HepG2 (cell line): ENCODE measurements at regions not wholly inside any gene's neighbourhood (a gene's known extent, or its start where the extent isn't known, plus 50 kb on each side); places are given as distances from the start of the nearest gene placed in this dataset.

Source experiments
- ATAC-seq: fragments of 200-7000 bp; cut with Tn5 transposase; 3 replicates; pipeline ENCODE4 v1.9.1; 2020; ENCODE audit warnings: mild to moderate bottlenecking, moderate library complexity
- BruUV-seq: library from RNA; stranded (reverse); fragments of 400-500 nt; replicated peaks from 2 replicates; lab custom pipeline; 2021; lab: Mats Ljungman, UMichigan
- CTCF ChIA-PET: fragments of 300-600 bp; formaldehyde crosslinking; extraction: SDS; loops from one replicate; lab custom pipeline; 2021; ENCODE audit warnings: low total read pairs, inconsistent platforms, low intra/inter-chr PET ratio; lab: Yijun Ruan, JAX
- POLR2A ChIA-PET: fragments of 350-600 bp; sonication (Branson Sonifier 250); formaldehyde crosslinking; loops from one replicate; lab custom pipeline; 2020; ENCODE audit warnings: antibody characterized with exemption, inconsistent platforms; lab: Yijun Ruan, JAX
- DNase-seq: peaks from one replicate; pipeline ENCODE4 v3.0.0-alpha.2; 2015; ENCODE audit warnings: low spot score
- FAIRE-seq: peaks from 3 replicates; lab custom pipeline; 2011; peaks lifted over from hg19 to GRCh38; lab: Jason Lieb, UNC
- H2AFZ ChIP-seq: one replicate; pipeline ENCODE4 v1.6.1; 2011; ENCODE audit warnings: low read length, inconsistent platforms
- H3K27ac ChIP-seq: fragments of 300-600 bp; 3 replicates; pipeline ENCODE4 v1.8.0; 2011; ENCODE audit warnings: mixed run types, mild to moderate bottlenecking, mixed read lengths, low read length, inconsistent platforms; ENCODE audit not compliant: insufficient read depth; ENCODE audit errors: extremely low read length
- H3K27me3 ChIP-seq, 2 experiments: fragments of 200-600 bp in 1 of 2; 2 replicates in 1 of 2; 3 replicates in 1 of 2; pipeline versions ENCODE4 v1.6.0 to v1.8.0; 2011; ENCODE audit warnings: low read length in 2 of 2, mild to moderate bottlenecking in 2 of 2, moderate library complexity in 2 of 2, inconsistent platforms in 1 of 2; ENCODE audit not compliant: insufficient read depth in 2 of 2, control insufficient read depth in 1 of 2
- H3K36me3 ChIP-seq, 2 experiments: fragments of 200-600 bp in 1 of 2; replicated peaks in 1 of 2; 2 replicates in 1 of 2; 3 replicates in 1 of 2; pipeline versions ENCODE4 v1.5.1 to v1.8.0; 2011; ENCODE audit warnings: low read length in 2 of 2, inconsistent platforms in 1 of 2; ENCODE audit not compliant: insufficient read depth in 2 of 2, control insufficient read depth in 1 of 2
- H3K4me1 ChIP-seq: 2 replicates; pipeline ENCODE4 v1.5.1; 2012; ENCODE audit warnings: low read length, inconsistent platforms; ENCODE audit not compliant: insufficient read depth
- H3K4me2 ChIP-seq: 2 replicates; pipeline ENCODE4 v1.6.0; 2011; ENCODE audit warnings: low read depth, low read length, inconsistent platforms
- H3K4me3 ChIP-seq, 3 experiments: fragments of 200-600 bp in 1 of 3; sonication (generic), shearing (Covaris generic) in 1 of 3; replicated peaks in 1 of 3; 2 replicates each; pipeline ENCODE4 v1.5.1; 2011 to 2016; ENCODE audit warnings: low read length in 3 of 3, inconsistent platforms in 2 of 3, low read depth in 2 of 3, mild to moderate bottlenecking in 2 of 3, control low read depth in 1 of 3, mixed read lengths in 1 of 3; ENCODE audit not compliant: insufficient read depth in 1 of 3
- H3K79me2 ChIP-seq: one replicate; pipeline ENCODE4 v1.6.1; 2011; ENCODE audit warnings: low read length, inconsistent platforms; ENCODE audit not compliant: insufficient read depth
- H3K9ac ChIP-seq: 2 replicates; pipeline ENCODE4 v1.6.0; 2011; ENCODE audit warnings: mild to moderate bottlenecking, low read depth, low read length, inconsistent platforms; ENCODE audit not compliant: insufficient read depth
- H3K9me3 ChIP-seq: 2 replicates; pipeline ENCODE4 v1.5.1; 2012; ENCODE audit warnings: mild to moderate bottlenecking, low read length
- H4K20me1 ChIP-seq: 2 replicates; pipeline ENCODE4 v1.6.0; 2011; ENCODE audit warnings: inconsistent platforms, mild to moderate bottlenecking, low read length, moderate library complexity; ENCODE audit not compliant: insufficient read depth
- MTF1 ChIP-seq: sonication (generic); formaldehyde crosslinking; IDR thresholded peaks from 2 replicates; pipeline ENCODE4 v1.5.0; 2020; ENCODE audit warnings: missing genetic modification reagents
- SMC3 ChIP-seq: IDR thresholded peaks from 2 replicates; pipeline ENCODE4 v1.6.1; 2011; ENCODE audit warnings: low read length, improper control_type of control experiment
- STAG1 ChIP-seq: sonication (generic); formaldehyde crosslinking; IDR thresholded peaks from 2 replicates; pipeline ENCODE4 v1.4.0; 2020; ENCODE audit warnings: missing genetic modification reagents
- WGBS: methylation state at CpG from one replicate; pipeline ENCODE4 v1.1.6; 2017; ENCODE audit warnings: low lambda C conversion rate; 5-methylcytosine and 5-hydroxymethylcytosine counted together
- in situ Hi-C: cut with HindIII; loops from 2 replicates; pipeline ENCODE4 v1.10.0; 2017; ENCODE audit warnings: low pct_unique_long_range_greater_than_20kb; ENCODE audit not compliant: extremely low pct_ligation_motif_present
- intact Hi-C: fragments of 100-400 bp; cut with micrococcal nuclease; formaldehyde crosslinking; loops from one replicate; pipeline ENCODE4 v1.10.0; 2022; ENCODE audit not compliant: unreplicated experiment
- TF ChIP-seq, protein P1 (sequence below): sonication (generic); formaldehyde crosslinking; IDR thresholded peaks from 2 replicates; pipeline ENCODE4 v1.5.1; 2020; ENCODE audit warnings: mild to moderate bottlenecking, moderate library complexity, missing genetic modification reagents
- TF ChIP-seq, protein P2 (sequence below): sonication (generic); formaldehyde crosslinking; IDR thresholded peaks from 2 replicates; pipeline ENCODE4 v1.5.0; 2020; ENCODE audit warnings: mild to moderate bottlenecking, missing genetic modification reagents, moderate library complexity
- TF ChIP-seq, protein P3 (sequence below): IDR thresholded peaks from 2 replicates; pipeline ENCODE4 v1.6.1; 2016; ENCODE audit warnings: missing genetic modification reagents, missing compliant biosample characterization

- H3K9ac ChIP-seq: no peak overlapping the region
- CTCF ChIA-PET: no interaction called here
- TF ChIP-seq, protein P1, sequence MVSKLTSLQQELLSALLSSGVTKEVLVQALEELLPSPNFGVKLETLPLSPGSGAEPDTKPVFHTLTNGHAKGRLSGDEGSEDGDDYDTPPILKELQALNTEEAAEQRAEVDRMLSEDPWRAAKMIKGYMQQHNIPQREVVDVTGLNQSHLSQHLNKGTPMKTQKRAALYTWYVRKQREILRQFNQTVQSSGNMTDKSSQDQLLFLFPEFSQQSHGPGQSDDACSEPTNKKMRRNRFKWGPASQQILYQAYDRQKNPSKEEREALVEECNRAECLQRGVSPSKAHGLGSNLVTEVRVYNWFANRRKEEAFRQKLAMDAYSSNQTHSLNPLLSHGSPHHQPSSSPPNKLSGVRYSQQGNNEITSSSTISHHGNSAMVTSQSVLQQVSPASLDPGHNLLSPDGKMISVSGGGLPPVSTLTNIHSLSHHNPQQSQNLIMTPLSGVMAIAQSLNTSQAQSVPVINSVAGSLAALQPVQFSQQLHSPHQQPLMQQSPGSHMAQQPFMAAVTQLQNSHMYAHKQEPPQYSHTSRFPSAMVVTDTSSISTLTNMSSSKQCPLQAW (CRISPR knock-in tag): no peak
- peak; percentile 54 for TF ChIP-seq STAG1
- TF ChIP-seq, protein P2, sequence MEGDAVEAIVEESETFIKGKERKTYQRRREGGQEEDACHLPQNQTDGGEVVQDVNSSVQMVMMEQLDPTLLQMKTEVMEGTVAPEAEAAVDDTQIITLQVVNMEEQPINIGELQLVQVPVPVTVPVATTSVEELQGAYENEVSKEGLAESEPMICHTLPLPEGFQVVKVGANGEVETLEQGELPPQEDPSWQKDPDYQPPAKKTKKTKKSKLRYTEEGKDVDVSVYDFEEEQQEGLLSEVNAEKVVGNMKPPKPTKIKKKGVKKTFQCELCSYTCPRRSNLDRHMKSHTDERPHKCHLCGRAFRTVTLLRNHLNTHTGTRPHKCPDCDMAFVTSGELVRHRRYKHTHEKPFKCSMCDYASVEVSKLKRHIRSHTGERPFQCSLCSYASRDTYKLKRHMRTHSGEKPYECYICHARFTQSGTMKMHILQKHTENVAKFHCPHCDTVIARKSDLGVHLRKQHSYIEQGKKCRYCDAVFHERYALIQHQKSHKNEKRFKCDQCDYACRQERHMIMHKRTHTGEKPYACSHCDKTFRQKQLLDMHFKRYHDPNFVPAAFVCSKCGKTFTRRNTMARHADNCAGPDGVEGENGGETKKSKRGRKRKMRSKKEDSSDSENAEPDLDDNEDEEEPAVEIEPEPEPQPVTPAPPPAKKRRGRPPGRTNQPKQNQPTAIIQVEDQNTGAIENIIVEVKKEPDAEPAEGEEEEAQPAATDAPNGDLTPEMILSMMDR: peak; percentile 37
- TF ChIP-seq, protein P3, sequence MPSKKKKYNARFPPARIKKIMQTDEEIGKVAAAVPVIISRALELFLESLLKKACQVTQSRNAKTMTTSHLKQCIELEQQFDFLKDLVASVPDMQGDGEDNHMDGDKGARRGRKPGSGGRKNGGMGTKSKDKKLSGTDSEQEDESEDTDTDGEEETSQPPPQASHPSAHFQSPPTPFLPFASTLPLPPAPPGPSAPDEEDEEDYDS: no peak
- TF ChIP-seq SMC3: peak; percentile 19; the same call in 1 of the 2 replicates
- TF ChIP-seq MTF1 (CRISPR knock-in tag): no peak
- TF ChIP-seq, all 625 proteins: peak for 3
- H2AFZ ChIP-seq: no peak overlapping the region
- DNase-seq: peak; percentile 14
- intact Hi-C loops: loop anchor here (2.0 to 10.0 kb wide), 2 partner anchors 259 to 325 kb away; no protein-coding TSS in a partner anchor
- no peak for FAIRE-seq
- H4K20me1 ChIP-seq: no peaks in the 10 kb centered on the region
- no TSS peak for BruUV-seq
- WGBS: 12% methylated on average over 8 of the region's 8 CpGs
- no peaks in the 10 kb centered on the region for H3K9me3 ChIP-seq
- POLR2A ChIA-PET: no interaction called here
- H3K4me3 ChIP-seq: no peak overlapping the region
- no peaks in the 10 kb centered on the region for H3K79me2 ChIP-seq
- no peaks in the 10 kb centered on the region for H3K36me3 ChIP-seq
- in situ Hi-C loops: no loop called here
- peak; percentile 71 for ATAC-seq
- no peaks in the 10 kb centered on the region for H3K27me3 ChIP-seq
- no peaks in the 10 kb centered on the region for H3K4me1 ChIP-seq
- no peak overlapping the region for H3K27ac ChIP-seq
- no peak overlapping the region for H3K4me2 ChIP-seq
Measured at GRCh38 chr10:53209944-53210611, 437.5 kb upstream of the MBL2 start.
